Endothelial cell of umbilical vein (primary cell): ENCODE measurements at regions not wholly inside any gene's neighbourhood (a gene's known extent, or its start where the extent isn't known, plus 50 kb on each side); places are given as distances from the start of the nearest gene placed in this dataset.

Source experiments
- BruUV-seq: library from RNA; stranded (reverse); fragments of 400-500 nt; replicated peaks from 2 replicates; lab custom pipeline; 2021; lab: Mats Ljungman, UMichigan
- CTCF ChIA-PET: fragments of 300-600, 350-600 bp; sonication (Branson Sonifier 250); formaldehyde crosslinking; loops from one replicate; lab custom pipeline; 2021; ENCODE audit warnings: antibody characterized with exemption, inconsistent platforms; lab: Charles Lee
- POLR2A ChIA-PET: fragments of 300-600, 350-600 bp; sonication (Branson Sonifier 250); formaldehyde crosslinking; loops from one replicate; lab custom pipeline; 2021; ENCODE audit warnings: antibody characterized with exemption, inconsistent platforms; lab: Charles Lee
- DNase-seq: peaks from one replicate; pipeline ENCODE4 v3.0.0-alpha.2; 2011; ENCODE audit warnings: low read depth, low spot score
- FAIRE-seq: peaks from 2 replicates; lab custom pipeline; 2011; peaks lifted over from hg19 to GRCh38; lab: Jason Lieb, UNC
- H2AFZ ChIP-seq: 2 replicates; pipeline ENCODE4 v1.6.0; 2012; ENCODE audit warnings: low read depth, low read length, control low read depth, inconsistent platforms
- H3K27ac ChIP-seq: 2 replicates; pipeline ENCODE4 v1.5.1; 2011; ENCODE audit warnings: low read depth, mild to moderate bottlenecking, control low read depth, low read length, moderate library complexity; ENCODE audit not compliant: insufficient read depth
- H3K27me3 ChIP-seq, 2 experiments: 2 replicates each; pipeline versions ENCODE4 v1.6.0 to v1.6.1; 2011; ENCODE audit warnings: low read length in 2 of 2, mixed read lengths in 1 of 2; ENCODE audit not compliant: control insufficient read depth in 2 of 2, insufficient read depth in 2 of 2
- H3K36me3 ChIP-seq, 2 experiments: 2 replicates in 1 of 2; 3 replicates in 1 of 2; pipeline ENCODE4 v1.5.1; 2011; ENCODE audit warnings: low read length in 2 of 2, mild to moderate bottlenecking in 1 of 2, moderate library complexity in 1 of 2; ENCODE audit not compliant: control insufficient read depth in 2 of 2, insufficient read depth in 2 of 2; ENCODE audit errors: extremely low read depth in 1 of 2
- H3K4me1 ChIP-seq: 3 replicates; pipeline ENCODE4 v1.5.1; 2011; ENCODE audit warnings: mild to moderate bottlenecking, low read length; ENCODE audit not compliant: control insufficient read depth, insufficient read depth; ENCODE audit errors: extremely low read depth
- H3K4me2 ChIP-seq: 2 replicates; pipeline ENCODE4 v1.6.1; 2011; ENCODE audit warnings: low read length, control low read depth, mixed read lengths; ENCODE audit not compliant: insufficient read depth
- H3K4me3 ChIP-seq, 3 experiments: fragments of 200-600 bp in 1 of 3; sonication (generic), shearing (Covaris generic) in 1 of 3; replicated peaks in 1 of 3; 2 replicates each; pipeline ENCODE4 v1.5.1; 2011 to 2016; ENCODE audit warnings: control low read depth in 3 of 3, low read length in 3 of 3, mild to moderate bottlenecking in 2 of 3, inconsistent platforms in 1 of 3, low read depth in 1 of 3, moderate library complexity in 1 of 3; ENCODE audit not compliant: insufficient read depth in 1 of 3
- H3K79me2 ChIP-seq: 2 replicates; pipeline ENCODE4 v1.6.0; 2012; ENCODE audit warnings: low read length, inconsistent platforms; ENCODE audit not compliant: control insufficient read depth, insufficient read depth
- H3K9ac ChIP-seq: replicated peaks from 2 replicates; pipeline ENCODE3; 2011; ENCODE audit warnings: low read length, control low read depth; ENCODE audit not compliant: insufficient read depth; ENCODE audit errors: extremely low read depth
- H3K9me1 ChIP-seq: replicated peaks from 3 replicates; pipeline ENCODE4 v1.6.0; 2011; ENCODE audit warnings: mild to moderate bottlenecking, low read length; ENCODE audit not compliant: control insufficient read depth, insufficient read depth; ENCODE audit errors: extremely low read depth
- H3K9me3 ChIP-seq: replicated peaks from 2 replicates; pipeline ENCODE4 v1.5.1; 2012; ENCODE audit warnings: low read length, inconsistent platforms; ENCODE audit not compliant: control insufficient read depth, insufficient read depth
- H4K20me1 ChIP-seq: replicated peaks from 2 replicates; pipeline ENCODE3; 2011; ENCODE audit warnings: mild to moderate bottlenecking, low read length; ENCODE audit not compliant: control insufficient read depth, insufficient read depth; ENCODE audit errors: extremely low read depth
- EZH2 ChIP-seq: IDR thresholded peaks from 2 replicates; pipeline ENCODE4 v1.6.1; 2012; ENCODE audit warnings: borderline replicate concordance, low read depth, mild to moderate bottlenecking, moderate library complexity, low read length, inconsistent platforms; ENCODE audit not compliant: severe bottlenecking
- FOS ChIP-seq: IDR thresholded peaks from 2 replicates; pipeline ENCODE4 v1.6.1; 2011; ENCODE audit warnings: mild to moderate bottlenecking, low read length, moderate library complexity, borderline replicate concordance; ENCODE audit not compliant: insufficient read depth
- MYC ChIP-seq: IDR thresholded peaks from one replicate; pipeline ENCODE4 v1.6.1; 2011; ENCODE audit warnings: mild to moderate bottlenecking, low read depth, low read length
- POLR2A ChIP-seq: IDR thresholded peaks from 2 replicates; pipeline ENCODE4 v1.6.1; 2012; ENCODE audit warnings: low read depth, mild to moderate bottlenecking, control low read depth, low read length
- POLR2AphosphoS5 ChIP-seq: IDR thresholded peaks from 2 replicates; pipeline ENCODE4 v1.6.1; 2012; ENCODE audit warnings: low read depth, mild to moderate bottlenecking, control low read depth, low read length, moderate library complexity; ENCODE audit not compliant: insufficient read depth
- dilution Hi-C: fragments of 300-500 bp; cut with MboI; formaldehyde crosslinking; loops from one replicate; pipeline ENCODE4 v1.15.0; 2019; ENCODE audit warnings: low sequenced_read_pairs; ENCODE audit not compliant: extremely low pct_ligation_motif_present
- intact Hi-C: fragments of 100-400 bp; cut with micrococcal nuclease; formaldehyde crosslinking; loops from one replicate; pipeline ENCODE4 v1.10.0; 2022
- TF ChIP-seq, protein P1 (sequence below), 2 donors: IDR thresholded peaks; 1 replicate in 1 of 2; 2 replicates in 1 of 2; pipeline ENCODE4 v1.5.1; 2011; ENCODE audit warnings: low read length in 2 of 2, mild to moderate bottlenecking in 2 of 2, moderate library complexity in 2 of 2, control low read depth in 1 of 2, inconsistent platforms in 1 of 2, low read depth in 1 of 2; ENCODE audit not compliant: insufficient read depth in 1 of 2; ENCODE audit errors: extremely low read depth in 1 of 2

DNA sequence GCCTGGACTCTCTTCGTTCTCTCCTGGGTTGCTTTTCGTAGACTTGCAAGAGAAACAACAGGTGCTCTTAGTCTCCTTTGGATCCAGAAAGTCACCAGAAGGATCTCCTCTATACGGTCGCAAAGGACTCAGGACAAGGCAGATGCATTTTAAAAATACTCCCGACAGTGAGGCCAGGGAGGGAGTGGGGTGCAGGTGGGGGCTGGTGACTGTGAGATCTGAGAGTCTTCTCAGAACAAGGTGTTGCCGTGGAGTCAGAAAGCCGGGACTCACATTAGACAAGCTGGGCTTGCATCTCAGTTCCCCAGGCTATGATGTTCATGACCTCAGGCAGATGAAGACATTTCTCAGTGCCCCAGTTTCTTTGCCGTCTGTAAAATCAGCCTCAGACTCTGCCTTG lies 507.2 kb downstream of the TCERG1L start:
- Histone ChIP-seq H4K20me1 (no peaks in the 10 kb centered on the region), H3K4me1 (no peaks in the 10 kb centered on the region), H3K9ac (no peak overlapping the region), H3K4me2 (no peak overlapping the region), H3K4me3 (no peak overlapping the region), H3K79me2 (no peaks in the 10 kb centered on the region), H3K9me1 (no peaks in the 10 kb centered on the region), H3K27ac (no peak overlapping the region), H3K27me3 (no peaks in the 10 kb centered on the region), H3K9me3 (peaks cover 15% of the 10 kb centered on the region), H2AFZ (no peak overlapping the region), H3K36me3 (no peaks in the 10 kb centered on the region)
- no TSS peak for BruUV-seq
- ChIA-PET CTCF (no interaction called here), POLR2A (no interaction called here)
- intact Hi-C loops: no loop called here
- TF ChIP-seq POLR2A (no peak), MYC (no peak), EZH2 (no peak), FOS (no peak), POLR2AphosphoS5 (no peak)
- TF ChIP-seq, protein P1, sequence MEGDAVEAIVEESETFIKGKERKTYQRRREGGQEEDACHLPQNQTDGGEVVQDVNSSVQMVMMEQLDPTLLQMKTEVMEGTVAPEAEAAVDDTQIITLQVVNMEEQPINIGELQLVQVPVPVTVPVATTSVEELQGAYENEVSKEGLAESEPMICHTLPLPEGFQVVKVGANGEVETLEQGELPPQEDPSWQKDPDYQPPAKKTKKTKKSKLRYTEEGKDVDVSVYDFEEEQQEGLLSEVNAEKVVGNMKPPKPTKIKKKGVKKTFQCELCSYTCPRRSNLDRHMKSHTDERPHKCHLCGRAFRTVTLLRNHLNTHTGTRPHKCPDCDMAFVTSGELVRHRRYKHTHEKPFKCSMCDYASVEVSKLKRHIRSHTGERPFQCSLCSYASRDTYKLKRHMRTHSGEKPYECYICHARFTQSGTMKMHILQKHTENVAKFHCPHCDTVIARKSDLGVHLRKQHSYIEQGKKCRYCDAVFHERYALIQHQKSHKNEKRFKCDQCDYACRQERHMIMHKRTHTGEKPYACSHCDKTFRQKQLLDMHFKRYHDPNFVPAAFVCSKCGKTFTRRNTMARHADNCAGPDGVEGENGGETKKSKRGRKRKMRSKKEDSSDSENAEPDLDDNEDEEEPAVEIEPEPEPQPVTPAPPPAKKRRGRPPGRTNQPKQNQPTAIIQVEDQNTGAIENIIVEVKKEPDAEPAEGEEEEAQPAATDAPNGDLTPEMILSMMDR (IDR thresholded peaks at IDR 0.05; ENCODE audit: extremely low read depth in 1 of 2, insufficient read depth in 1 of 2, low read depth in 1 of 2, low read length in 2 of 2): no peak
- DNase-seq: no peak
- FAIRE-seq: no peak
- dilution Hi-C loops: no loop called here
